ENCODE measurements at regions not wholly inside any gene's neighbourhood (a gene's known extent, or its start where the extent isn't known, plus 50 kb on each side); places are given as distances from the start of the nearest gene placed in this dataset.
"Not testable (repeated sequence)": the region's sequence is repeated elsewhere in the genome, so short reads cannot be mapped to it uniquely, and the experiment has no call there.

DNA sequence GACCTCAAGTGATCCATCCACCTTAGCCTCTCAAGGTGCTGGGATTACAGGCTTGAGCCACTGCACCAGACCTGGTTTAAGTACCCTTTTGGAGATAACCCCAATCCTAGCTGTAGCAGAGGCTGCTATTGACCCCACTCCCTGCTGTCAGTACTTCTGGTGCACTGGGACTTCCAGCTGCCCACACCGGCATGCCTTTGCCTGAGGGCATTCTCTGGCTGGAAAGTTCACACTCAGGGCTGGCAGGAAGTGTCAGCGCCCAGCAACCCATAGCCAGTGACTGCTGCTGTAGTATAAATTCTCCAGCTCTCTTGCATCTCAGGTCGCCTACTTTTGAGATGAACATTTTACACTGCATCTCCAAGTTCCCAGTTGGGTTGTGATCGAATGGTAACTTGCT is 75.3 kb downstream of the UTRN start:
- DNase-seq = no peak

GRCh38 chr6:144361016-144361415 is 75.9 kb downstream of the UTRN start:
- peak; percentile 19 for DNase-seq

- no peak for DNase-seq
Measured at GRCh38 chr6:144362042-144363018, 77.2 kb downstream of the UTRN start.

- DNase-seq = no peak
Measured at GRCh38 chr6:144364208-144364720, 79.1 kb downstream of the UTRN start.

- DNase-seq = no peak
Measured at GRCh38 chr6:144364782-144365181, 79.6 kb downstream of the UTRN start.

DNA sequence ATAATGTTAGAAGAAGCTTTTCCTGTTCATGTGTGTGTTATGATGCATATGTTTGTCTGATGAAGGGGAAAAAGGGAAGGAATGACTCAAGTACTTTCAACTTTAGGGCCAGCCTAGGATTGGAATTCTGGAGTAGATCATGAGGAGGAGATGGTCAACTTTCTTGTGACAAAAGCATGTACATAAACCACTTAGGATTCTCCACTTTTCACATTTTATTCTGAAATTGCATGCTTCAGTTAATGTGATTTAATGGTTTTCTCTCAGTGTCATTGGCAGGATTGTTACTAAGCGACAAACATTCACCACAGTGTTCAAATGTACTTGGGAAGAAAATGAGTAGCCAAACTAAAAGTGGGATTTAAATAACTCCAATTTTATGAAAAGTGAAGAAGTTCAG is 80.1 kb downstream of the UTRN start:
- no peak for DNase-seq

DNA sequence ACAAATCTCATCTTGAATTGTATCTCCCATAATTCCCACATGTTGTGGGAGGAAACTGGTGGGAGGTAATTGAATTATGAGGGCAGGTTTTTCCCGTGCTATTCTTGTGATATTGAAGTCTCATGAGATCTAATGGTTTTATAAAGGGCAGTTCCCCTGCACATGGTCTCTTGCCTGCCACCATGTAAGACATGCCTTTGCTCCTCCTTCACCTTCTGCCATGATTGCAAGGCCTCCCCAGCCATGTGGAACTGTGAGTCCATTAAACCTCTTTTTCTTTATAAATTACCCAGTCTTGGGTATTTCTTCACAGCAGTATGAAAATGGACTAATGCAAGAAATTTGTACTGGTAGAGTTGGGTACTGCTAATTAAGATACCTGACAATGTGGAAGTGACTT is 84.6 kb downstream of the UTRN start:
- not testable (repeated sequence) for DNase-seq

DNA sequence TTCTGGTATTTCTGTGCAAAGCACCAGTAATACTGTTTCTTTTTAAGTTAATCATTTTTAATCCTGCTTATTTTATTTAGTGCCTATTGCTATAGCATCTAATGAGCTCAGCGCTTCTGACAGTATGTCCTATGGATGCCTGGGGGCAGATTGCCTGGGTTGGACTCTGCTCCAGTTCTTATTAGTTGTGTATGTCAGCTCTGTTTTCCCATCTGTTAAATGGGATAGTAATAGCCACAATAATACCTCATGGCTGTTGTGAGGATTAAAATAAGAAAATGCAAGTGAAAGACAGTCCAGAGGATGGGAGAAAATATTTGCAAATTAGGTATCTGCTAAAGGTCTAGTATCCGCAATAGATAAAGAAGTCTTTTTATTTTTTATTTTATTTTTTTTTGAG is 87.0 kb downstream of the UTRN start:
- peak; percentile 27 for DNase-seq

DNA sequence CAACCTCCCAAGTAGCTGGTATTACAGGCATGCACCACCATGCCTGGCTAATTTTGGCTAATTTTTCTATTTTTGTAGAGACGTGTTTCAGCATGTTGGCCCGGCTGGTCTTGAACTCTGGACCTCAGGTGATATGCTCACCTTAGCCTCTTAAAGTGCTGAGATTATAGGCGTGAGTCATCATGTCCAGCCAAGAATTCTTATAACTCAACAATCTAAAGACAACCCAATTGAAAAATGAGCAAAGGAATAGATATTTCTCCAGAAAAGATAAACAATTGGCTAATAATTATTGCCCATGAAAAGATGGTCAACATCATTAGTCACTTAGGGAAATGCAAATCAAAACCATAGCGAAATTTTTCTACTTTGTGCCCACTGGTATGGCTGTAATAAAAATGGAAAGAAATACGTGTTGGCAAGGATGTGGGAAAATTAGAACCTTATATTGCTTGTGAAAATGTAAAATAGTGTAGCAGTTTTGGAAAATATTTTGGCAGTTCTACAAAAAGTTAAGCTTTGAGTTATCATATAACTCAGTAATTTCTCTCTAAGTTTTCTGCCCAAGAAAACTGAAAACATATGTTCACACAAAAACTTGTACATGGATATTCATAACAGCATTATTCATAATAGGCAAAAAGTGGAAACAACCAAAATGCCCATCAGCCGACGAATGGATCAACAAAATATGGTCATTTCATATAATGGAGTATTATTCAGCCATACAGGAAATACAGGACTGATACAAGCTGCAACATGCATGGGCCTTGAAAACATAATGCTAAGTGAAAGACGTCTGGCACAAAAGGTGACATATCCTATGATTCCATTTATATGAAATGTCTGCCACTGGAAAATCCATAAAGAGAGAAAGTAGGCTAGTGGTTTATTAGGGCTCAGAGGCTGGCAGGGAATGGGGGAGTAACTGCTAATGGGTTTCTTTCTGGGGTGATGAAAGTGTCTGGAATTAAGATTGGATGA is 87.8 kb downstream of the UTRN start:
- DNase-seq = no peak

DNA sequence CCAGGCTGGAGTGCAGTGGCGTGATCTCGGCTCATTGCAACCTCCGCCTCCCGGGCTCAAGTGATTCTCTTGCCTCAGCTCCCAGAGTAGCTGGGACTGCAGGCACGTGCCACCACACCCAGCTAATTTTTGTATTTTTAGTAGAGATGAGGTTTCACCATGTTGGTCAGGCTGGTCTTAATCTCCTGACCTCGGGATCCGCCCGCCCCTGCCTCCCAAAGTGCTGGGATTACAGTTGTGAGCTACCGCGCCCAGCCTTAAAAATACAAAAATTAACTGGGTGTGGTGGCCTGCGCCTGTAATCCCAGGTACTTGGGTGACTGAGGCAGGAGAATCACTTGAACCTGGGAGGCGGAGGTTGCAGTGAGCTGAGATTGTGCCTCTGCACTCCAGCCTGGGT is 89.4 kb downstream of the UTRN start:
- not testable (repeated sequence) for DNase-seq

- no peak for DNase-seq
Measured at GRCh38 chr6:144377586-144378210, 92.6 kb downstream of the UTRN start.

- no peak for DNase-seq
Measured at GRCh38 chr6:144378437-144378836, 93.3 kb downstream of the UTRN start.

DNA sequence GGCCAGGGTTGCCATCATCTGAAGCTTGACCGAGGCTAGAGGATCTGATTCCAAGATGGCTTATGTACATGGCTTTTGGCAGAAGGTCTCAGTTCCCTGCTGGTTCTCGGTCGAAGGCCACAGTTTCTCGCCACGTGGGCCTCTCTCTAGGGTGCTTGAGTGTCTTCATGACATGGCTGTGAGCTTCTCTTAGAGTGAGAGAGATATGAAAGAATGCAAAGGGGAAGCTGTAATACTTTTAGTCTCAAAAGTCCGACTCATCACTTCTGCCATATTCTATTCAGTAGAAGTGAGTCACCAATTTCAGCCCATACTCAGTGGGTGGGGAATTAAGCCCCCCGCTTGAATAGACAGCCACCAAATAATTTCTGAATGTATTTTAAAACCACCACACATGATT is 94.2 kb downstream of the UTRN start:
- DNase-seq = no peak

GRCh38 chr6:144381499-144381898 is 96.4 kb downstream of the UTRN start:
- not testable (repeated sequence) for DNase-seq

DNA sequence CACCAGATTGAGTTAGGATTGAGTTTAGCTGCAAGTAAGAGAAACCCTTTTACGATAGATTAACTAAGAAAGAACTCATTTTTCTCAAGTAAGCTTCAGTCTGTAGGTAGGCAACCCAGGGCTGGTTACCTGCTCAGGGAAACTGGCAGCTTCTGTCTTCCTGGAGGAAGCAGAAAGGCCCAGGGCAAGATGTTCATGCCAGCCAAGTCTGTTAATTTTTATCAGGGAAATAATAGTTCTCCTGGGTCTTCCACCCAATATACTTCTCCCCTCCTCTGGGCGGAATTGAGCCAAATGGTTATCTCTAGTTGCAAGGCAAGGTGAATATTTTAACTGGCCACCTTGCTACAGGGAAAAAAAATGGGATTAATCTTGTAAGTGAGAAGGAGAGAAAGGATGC is 98.2 kb downstream of the UTRN start:
- no peak for DNase-seq

GRCh38 chr6:144384427-144384826 is 99.3 kb downstream of the UTRN start:
- DNase-seq = no peak

- not testable (repeated sequence) for DNase-seq
Measured at GRCh38 chr6:144389474-144389873, 104.3 kb downstream of the UTRN start.

DNA sequence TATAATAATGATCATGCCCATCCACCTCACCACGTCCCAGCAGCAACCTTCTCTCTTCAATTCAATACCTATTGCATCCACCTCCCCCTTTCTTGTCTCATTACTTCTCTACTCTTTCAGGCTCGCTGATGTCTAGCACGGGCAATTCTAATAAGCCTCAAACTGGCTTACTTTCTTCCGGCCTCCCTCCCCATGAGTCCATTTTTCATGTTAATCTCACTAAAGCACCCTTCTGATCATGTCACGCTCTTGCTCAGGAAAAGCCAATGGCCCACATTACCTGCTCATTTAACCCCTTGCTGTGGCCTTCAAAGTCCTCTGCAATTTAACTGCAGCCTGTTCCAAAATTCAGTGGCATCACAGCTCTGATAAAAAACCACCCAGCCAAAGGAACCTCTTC is 105.1 kb downstream of the UTRN start:
- DNase-seq = peak; percentile 8

GRCh38 chr6:144390886-144391285 is 105.8 kb downstream of the UTRN start:
- no peak for DNase-seq

DNA sequence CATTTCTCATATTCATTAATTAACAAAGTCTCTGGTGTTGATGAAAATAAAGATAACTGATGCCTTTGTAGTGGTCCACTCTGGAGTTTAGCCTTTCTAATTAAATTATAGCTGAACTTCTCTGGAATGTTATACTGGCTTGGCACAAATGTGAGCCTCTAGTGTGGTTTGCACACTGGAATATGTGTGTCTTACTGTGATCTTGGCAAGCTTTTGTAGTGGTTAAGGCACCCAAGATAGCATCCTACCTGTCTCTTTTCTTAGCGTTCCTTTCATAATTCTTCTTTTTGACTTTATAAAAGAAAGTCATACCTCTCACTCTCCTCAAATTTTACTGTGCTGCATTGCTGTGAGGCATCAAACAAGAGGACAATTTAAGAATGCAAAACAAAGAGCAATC is 107.4 kb downstream of the UTRN start:
- no peak for DNase-seq

DNA sequence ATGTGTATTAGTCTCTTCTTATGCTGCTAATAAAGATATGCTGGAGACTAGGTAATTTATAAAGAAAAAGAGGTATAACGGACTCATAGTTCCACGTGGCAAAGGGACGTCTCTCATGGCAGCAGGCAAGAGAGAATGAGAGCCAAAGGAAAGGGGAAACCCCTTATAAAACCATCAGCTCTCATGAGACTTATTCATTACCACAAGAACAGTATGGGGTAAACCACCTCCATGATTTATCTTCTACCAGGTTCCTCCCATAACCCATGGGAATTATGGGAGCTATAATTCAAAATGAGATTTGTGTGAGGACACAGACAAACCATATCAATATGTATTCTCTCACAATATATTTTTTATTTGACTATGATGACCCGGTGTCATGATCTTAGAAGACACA is 109.1 kb downstream of the UTRN start:
- DNase-seq = no peak

GRCh38 chr6:144395014-144395413 is 109.9 kb downstream of the UTRN start:
- no peak for DNase-seq

GRCh38 chr6:144395826-144396225 is 110.7 kb downstream of the UTRN start:
- DNase-seq = no peak
